ENCODE measurements at regions not wholly inside any gene's neighbourhood (a gene's known extent, or its start where the extent isn't known, plus 50 kb on each side); places are given as distances from the start of the nearest gene placed in this dataset.

- Mint-ChIP-seq H3K9me3 (peaks cover 10% of the 10 kb centered on the region), H3K4me1 (peaks cover 16% of the 10 kb centered on the region), H3K27me3 (ENCODE audit: low read depth) (no peaks in the 10 kb centered on the region), H3K27ac (0 out of 2 replicates have a peak overlapping the region, but pooled peaks have one; percentile 51), H3K4me3 (no peak overlapping the region), H3K36me3 (peaks cover 14% of the 10 kb centered on the region)
- TF ChIP-seq CTCF (IDR thresholded peaks at IDR 0.05) (0 out of 2 replicates have a peak, but pooled peaks have one; percentile 14), MAX (CRISPR knock-in tag; IDR thresholded peaks at IDR 0.05) (no peak), GRHL2 (CRISPR knock-in tag; IDR thresholded peaks at IDR 0.05; ENCODE audit: insufficient replicate concordance, severe bottlenecking) (no peak), TP53 (CRISPR knock-in tag; IDR thresholded peaks at IDR 0.05) (no peak), CREB1 (CRISPR knock-in tag; IDR thresholded peaks at IDR 0.05) (no peak), SOX15 (CRISPR knock-in tag; IDR thresholded peaks at IDR 0.05) (no peak), ETV6 (CRISPR knock-in tag; IDR thresholded peaks at IDR 0.05) (no peak)
- TF ChIP-seq, protein P1, sequence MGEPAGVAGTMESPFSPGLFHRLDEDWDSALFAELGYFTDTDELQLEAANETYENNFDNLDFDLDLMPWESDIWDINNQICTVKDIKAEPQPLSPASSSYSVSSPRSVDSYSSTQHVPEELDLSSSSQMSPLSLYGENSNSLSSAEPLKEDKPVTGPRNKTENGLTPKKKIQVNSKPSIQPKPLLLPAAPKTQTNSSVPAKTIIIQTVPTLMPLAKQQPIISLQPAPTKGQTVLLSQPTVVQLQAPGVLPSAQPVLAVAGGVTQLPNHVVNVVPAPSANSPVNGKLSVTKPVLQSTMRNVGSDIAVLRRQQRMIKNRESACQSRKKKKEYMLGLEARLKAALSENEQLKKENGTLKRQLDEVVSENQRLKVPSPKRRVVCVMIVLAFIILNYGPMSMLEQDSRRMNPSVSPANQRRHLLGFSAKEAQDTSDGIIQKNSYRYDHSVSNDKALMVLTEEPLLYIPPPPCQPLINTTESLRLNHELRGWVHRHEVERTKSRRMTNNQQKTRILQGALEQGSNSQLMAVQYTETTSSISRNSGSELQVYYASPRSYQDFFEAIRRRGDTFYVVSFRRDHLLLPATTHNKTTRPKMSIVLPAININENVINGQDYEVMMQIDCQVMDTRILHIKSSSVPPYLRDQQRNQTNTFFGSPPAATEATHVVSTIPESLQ (CRISPR knock-in tag; IDR thresholded peaks at IDR 0.05), result no peak
- ChIA-PET POLR2A (no interaction called here), CTCF (interaction anchor here (0.6 to 1.2 kb wide), 19 partner anchors 9 to 507 kb away, joined by 3 to 9 read pairs (median 4); no protein-coding TSS in a partner anchor)
- peak; percentile 78 for ATAC-seq
- DNase-seq (ENCODE audit: low spot score), result no peak
Observed at GRCh38 chr6:130282234-130282995, 59.7 kb upstream of the SAMD3 start.

DNA sequence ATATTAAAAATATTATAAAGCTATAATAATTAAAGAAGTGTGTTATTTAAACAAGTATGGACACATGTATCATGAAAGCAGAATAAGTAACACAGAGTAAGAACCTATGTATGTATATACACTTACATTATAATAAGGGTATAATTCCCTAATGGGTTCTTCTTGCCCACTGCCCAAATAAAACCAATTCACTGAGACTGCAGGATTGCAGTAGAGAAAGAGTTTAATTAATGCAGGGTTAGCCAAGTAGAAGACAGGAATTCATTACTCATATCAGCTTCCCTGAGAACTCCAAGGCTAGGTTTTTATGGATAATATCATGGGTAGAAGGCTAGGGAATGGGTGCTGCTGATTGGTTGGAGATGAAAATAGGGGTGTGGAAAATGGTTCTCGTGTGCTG is 53.8 kb upstream of the SAMD3 start:
- Mint-ChIP-seq H3K4me1 (peaks cover 9% of the 10 kb centered on the region), H3K36me3 (peaks cover 60% of the 10 kb centered on the region), H3K9me3 (peaks cover 62% of the 10 kb centered on the region), H3K4me3 (no peak overlapping the region), H3K27me3 (ENCODE audit: low read depth) (no peaks in the 10 kb centered on the region), H3K27ac (no peak overlapping the region)
- ATAC-seq (no peak), DNase-seq (ENCODE audit: low spot score) (no peak)
- TF ChIP-seq, protein P2, sequence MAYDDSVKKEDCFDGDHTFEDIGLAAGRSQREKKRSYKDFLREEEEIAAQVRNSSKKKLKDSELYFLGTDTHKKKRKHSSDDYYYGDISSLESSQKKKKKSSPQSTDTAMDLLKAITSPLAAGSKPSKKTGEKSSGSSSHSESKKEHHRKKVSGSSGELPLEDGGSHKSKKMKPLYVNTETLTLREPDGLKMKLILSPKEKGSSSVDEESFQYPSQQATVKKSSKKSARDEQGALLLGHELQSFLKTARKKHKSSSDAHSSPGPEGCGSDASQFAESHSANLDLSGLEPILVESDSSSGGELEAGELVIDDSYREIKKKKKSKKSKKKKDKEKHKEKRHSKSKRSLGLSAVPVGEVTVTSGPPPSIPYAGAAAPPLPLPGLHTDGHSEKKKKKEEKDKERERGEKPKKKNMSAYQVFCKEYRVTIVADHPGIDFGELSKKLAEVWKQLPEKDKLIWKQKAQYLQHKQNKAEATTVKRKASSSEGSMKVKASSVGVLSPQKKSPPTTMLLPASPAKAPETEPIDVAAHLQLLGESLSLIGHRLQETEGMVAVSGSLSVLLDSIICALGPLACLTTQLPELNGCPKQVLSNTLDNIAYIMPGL (CRISPR knock-in tag; IDR thresholded peaks at IDR 0.05), result no peak
- TF ChIP-seq ZNF317 (CRISPR knock-in tag; IDR thresholded peaks at IDR 0.05; ENCODE audit: borderline replicate concordance, low read depth), result no peak
- no peak for TF ChIP-seq FOXP1 (CRISPR knock-in tag; IDR thresholded peaks at IDR 0.05; ENCODE audit: borderline replicate concordance)
- no peak for TF ChIP-seq OVOL2 (CRISPR knock-in tag; IDR thresholded peaks at IDR 0.05; ENCODE audit: borderline replicate concordance)
- TF ChIP-seq ZMAT4 (CRISPR knock-in tag; IDR thresholded peaks at IDR 0.05), result no peak
- TF ChIP-seq ZNF138 (CRISPR knock-in tag; conservative IDR thresholded peaks at IDR 0.05), result no peak
- no peak for TF ChIP-seq ETV6 (CRISPR knock-in tag; IDR thresholded peaks at IDR 0.05)
- TF ChIP-seq, protein P3, sequence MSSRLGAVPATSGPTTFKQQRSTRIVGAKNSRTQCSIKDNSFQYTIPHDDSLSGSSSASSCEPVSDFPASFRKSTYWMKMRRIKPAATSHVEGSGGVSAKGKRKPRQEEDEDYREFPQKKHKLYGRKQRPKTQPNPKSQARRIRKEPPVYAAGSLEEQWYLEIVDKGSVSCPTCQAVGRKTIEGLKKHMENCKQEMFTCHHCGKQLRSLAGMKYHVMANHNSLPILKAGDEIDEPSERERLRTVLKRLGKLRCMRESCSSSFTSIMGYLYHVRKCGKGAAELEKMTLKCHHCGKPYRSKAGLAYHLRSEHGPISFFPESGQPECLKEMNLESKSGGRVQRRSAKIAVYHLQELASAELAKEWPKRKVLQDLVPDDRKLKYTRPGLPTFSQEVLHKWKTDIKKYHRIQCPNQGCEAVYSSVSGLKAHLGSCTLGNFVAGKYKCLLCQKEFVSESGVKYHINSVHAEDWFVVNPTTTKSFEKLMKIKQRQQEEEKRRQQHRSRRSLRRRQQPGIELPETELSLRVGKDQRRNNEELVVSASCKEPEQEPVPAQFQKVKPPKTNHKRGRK (CRISPR knock-in tag; IDR thresholded peaks at IDR 0.05; ENCODE audit: borderline replicate concordance), result no peak
- TF ChIP-seq, protein P4, sequence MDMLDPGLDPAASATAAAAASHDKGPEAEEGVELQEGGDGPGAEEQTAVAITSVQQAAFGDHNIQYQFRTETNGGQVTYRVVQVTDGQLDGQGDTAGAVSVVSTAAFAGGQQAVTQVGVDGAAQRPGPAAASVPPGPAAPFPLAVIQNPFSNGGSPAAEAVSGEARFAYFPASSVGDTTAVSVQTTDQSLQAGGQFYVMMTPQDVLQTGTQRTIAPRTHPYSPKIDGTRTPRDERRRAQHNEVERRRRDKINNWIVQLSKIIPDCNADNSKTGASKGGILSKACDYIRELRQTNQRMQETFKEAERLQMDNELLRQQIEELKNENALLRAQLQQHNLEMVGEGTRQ (CRISPR knock-in tag; IDR thresholded peaks at IDR 0.05), result no peak
- TF ChIP-seq, protein P5, sequence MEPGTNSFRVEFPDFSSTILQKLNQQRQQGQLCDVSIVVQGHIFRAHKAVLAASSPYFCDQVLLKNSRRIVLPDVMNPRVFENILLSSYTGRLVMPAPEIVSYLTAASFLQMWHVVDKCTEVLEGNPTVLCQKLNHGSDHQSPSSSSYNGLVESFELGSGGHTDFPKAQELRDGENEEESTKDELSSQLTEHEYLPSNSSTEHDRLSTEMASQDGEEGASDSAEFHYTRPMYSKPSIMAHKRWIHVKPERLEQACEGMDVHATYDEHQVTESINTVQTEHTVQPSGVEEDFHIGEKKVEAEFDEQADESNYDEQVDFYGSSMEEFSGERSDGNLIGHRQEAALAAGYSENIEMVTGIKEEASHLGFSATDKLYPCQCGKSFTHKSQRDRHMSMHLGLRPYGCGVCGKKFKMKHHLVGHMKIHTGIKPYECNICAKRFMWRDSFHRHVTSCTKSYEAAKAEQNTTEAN (CRISPR knock-in tag; IDR thresholded peaks at IDR 0.05), result no peak
- no peak for TF ChIP-seq FOXK1 (CRISPR knock-in tag; IDR thresholded peaks at IDR 0.05)
- no peak for TF ChIP-seq ELF4 (CRISPR knock-in tag; IDR thresholded peaks at IDR 0.05; ENCODE audit: low read depth)
- no peak for TF ChIP-seq ERG (CRISPR knock-in tag; IDR thresholded peaks at IDR 0.05)
- TF ChIP-seq NFATC4 (CRISPR knock-in tag; IDR thresholded peaks at IDR 0.05), result no peak
- TF ChIP-seq TEAD4 (CRISPR knock-in tag; IDR thresholded peaks at IDR 0.05), result no peak
- CTCF ChIA-PET, result no interaction called here
- POLR2A ChIA-PET, result no interaction called here

All from WTC11 (cell line).